HEK293 (cell line): ENCODE measurements at regions not wholly inside any gene's neighbourhood (a gene's known extent, or its start where the extent isn't known, plus 50 kb on each side); places are given as distances from the start of the nearest gene placed in this dataset.

Source experiments
- CTCF ChIA-PET: fragments of 350-600 bp; formaldehyde crosslinking; extraction: SDS; loops from one replicate; lab custom pipeline; 2021; ENCODE audit warnings: antibody characterized with exemption; lab: Yijun Ruan, JAX
- POLR2A ChIA-PET: fragments of 300-600 bp; formaldehyde crosslinking; extraction: SDS; loops from one replicate; lab custom pipeline; 2020; ENCODE audit warnings: antibody characterized with exemption, inconsistent platforms; lab: Yijun Ruan, JAX
- H3K27ac ChIP-seq: fragments of 200-500 bp; sonication (Bioruptor generic); 2 replicates; pipeline ENCODE4 v1.5.1; 2014; ENCODE audit warnings: low read depth, low read length, control low read depth, inconsistent platforms; ENCODE audit errors: extremely low read depth
- H3K36me3 ChIP-seq, 2 experiments: fragments of 200-500 bp in 1 of 2; sonication (Bioruptor generic) in 1 of 2; 1 replicate in 1 of 2; 2 replicates in 1 of 2; pipeline ENCODE4 v1.5.1; 2014 to 2017; ENCODE audit warnings: inconsistent platforms in 2 of 2, low read length in 2 of 2; ENCODE audit not compliant: control insufficient read depth in 2 of 2, insufficient read depth in 1 of 2
- H3K4me1 ChIP-seq: fragments of 200-500 bp; sonication (Bioruptor generic); 2 replicates; pipeline ENCODE4 v1.5.1; 2014; ENCODE audit warnings: mild to moderate bottlenecking, low read length, inconsistent platforms; ENCODE audit not compliant: control insufficient read depth, insufficient read depth
- H3K4me3 ChIP-seq: 2 replicates; pipeline ENCODE4 v1.5.1; 2011; ENCODE audit warnings: low read depth, mild to moderate bottlenecking, control low read depth, low read length, moderate library complexity
- H3K9me3 ChIP-seq: fragments of 200-500 bp; sonication (Bioruptor generic); 2 replicates; pipeline ENCODE4 v1.5.1; 2014; ENCODE audit warnings: low read depth, low read length, inconsistent platforms; ENCODE audit not compliant: control insufficient read depth, insufficient read depth
- ATF2 ChIP-seq: fragments of 450-650 bp; formaldehyde crosslinking; IDR thresholded peaks from 2 replicates; pipeline ENCODE4 v1.5.1; 2016; ENCODE audit warnings: missing biosample characterization, missing genetic modification characterization, low read depth
- FEZF1 ChIP-seq: fragments of 450-650 bp; formaldehyde crosslinking; IDR thresholded peaks from 2 replicates; pipeline ENCODE4 v1.5.1; 2016; ENCODE audit warnings: missing biosample characterization, missing genetic modification characterization
- GLI4 ChIP-seq: fragments of 450-650 bp; formaldehyde crosslinking; IDR thresholded peaks from 2 replicates; pipeline ENCODE4 v1.5.1; 2016; ENCODE audit warnings: missing biosample characterization, missing genetic modification characterization
- HOXA7 ChIP-seq: sonication (generic); formaldehyde crosslinking; IDR thresholded peaks from 2 replicates; pipeline ENCODE4 v1.8.1; 2022; ENCODE audit warnings: missing genetic modification reagents, borderline replicate concordance
- KLF1 ChIP-seq: fragments of 450-650 bp; formaldehyde crosslinking; IDR thresholded peaks from 2 replicates; pipeline ENCODE4 v1.5.1; 2016; ENCODE audit warnings: missing biosample characterization, missing genetic modification characterization
- PATZ1 ChIP-seq: fragments of 450-650 bp; formaldehyde crosslinking; IDR thresholded peaks from 2 replicates; pipeline ENCODE4 v1.5.1; 2016; ENCODE audit warnings: missing biosample characterization, missing genetic modification characterization
- PRDM6 ChIP-seq: fragments of 450-650 bp; formaldehyde crosslinking; IDR thresholded peaks from 2 replicates; pipeline ENCODE4 v1.5.1; 2017; ENCODE audit warnings: missing biosample characterization, missing genetic modification characterization
- SP7 ChIP-seq: fragments of 450-650 bp; formaldehyde crosslinking; IDR thresholded peaks from 2 replicates; pipeline ENCODE4 v1.5.1; 2016; ENCODE audit warnings: missing biosample characterization, missing genetic modification characterization
- TRIM28 ChIP-seq: IDR thresholded peaks from 2 replicates; pipeline ENCODE4 v1.6.1; 2011; ENCODE audit warnings: low read length, control low read depth, borderline replicate concordance
- ZNF10 ChIP-seq: fragments of 450-650 bp; formaldehyde crosslinking; IDR thresholded peaks from 2 replicates; pipeline ENCODE4 v1.5.1; 2017; ENCODE audit warnings: missing biosample characterization, missing genetic modification characterization
- ZNF175 ChIP-seq: fragments of 450-650 bp; formaldehyde crosslinking; IDR thresholded peaks from 2 replicates; pipeline ENCODE4 v1.5.1; 2016; ENCODE audit warnings: missing biosample characterization, missing genetic modification characterization
- ZNF26 ChIP-seq: fragments of 450-650 bp; formaldehyde crosslinking; IDR thresholded peaks from 2 replicates; pipeline ENCODE4 v1.5.1; 2016; ENCODE audit warnings: missing biosample characterization, missing genetic modification characterization
- ZNF394 ChIP-seq: fragments of 450-650 bp; formaldehyde crosslinking; IDR thresholded peaks from 2 replicates; pipeline ENCODE4 v1.5.1; 2016; ENCODE audit warnings: missing biosample characterization, missing genetic modification characterization, mild to moderate bottlenecking, moderate library complexity, borderline replicate concordance
- ZNF426 ChIP-seq: fragments of 450-650 bp; formaldehyde crosslinking; IDR thresholded peaks from 2 replicates; pipeline ENCODE4 v1.5.1; 2017; ENCODE audit warnings: missing biosample characterization, missing genetic modification characterization, mild to moderate bottlenecking, inconsistent platforms, moderate library complexity
- ZNF529 ChIP-seq: fragments of 450-650 bp; formaldehyde crosslinking; IDR thresholded peaks from 2 replicates; pipeline ENCODE4 v1.5.1; 2017; ENCODE audit warnings: missing genetic modification characterization, missing biosample characterization; ENCODE audit not compliant: insufficient replicate concordance
- ZNF555 ChIP-seq: fragments of 450-650 bp; formaldehyde crosslinking; conservative IDR thresholded peaks from 2 replicates; pipeline ENCODE4 v1.5.1; 2017; ENCODE audit warnings: missing biosample characterization, mild to moderate bottlenecking, missing genetic modification characterization, inconsistent platforms
- ZNF571 ChIP-seq: fragments of 450-650 bp; formaldehyde crosslinking; IDR thresholded peaks from 2 replicates; pipeline ENCODE4 v1.5.0; 2017; ENCODE audit warnings: missing biosample characterization, missing genetic modification characterization
- ZNF791 ChIP-seq: fragments of 450-650 bp; formaldehyde crosslinking; IDR thresholded peaks from 2 replicates; pipeline ENCODE4 v1.5.1; 2016; ENCODE audit warnings: missing biosample characterization, missing genetic modification characterization
- ZSCAN4 ChIP-seq: fragments of 450-650 bp; formaldehyde crosslinking; IDR thresholded peaks from 2 replicates; pipeline ENCODE4 v1.5.1; 2017; ENCODE audit warnings: missing biosample characterization, missing genetic modification characterization
- ZSCAN5A ChIP-seq: fragments of 450-650 bp; formaldehyde crosslinking; IDR thresholded peaks from 2 replicates; pipeline ENCODE4 v1.5.1; 2016; ENCODE audit warnings: missing biosample characterization, missing genetic modification characterization

GRCh38 chr15:93152951-93153350 lies 63.9 kb upstream of the RGMA start:
- no peaks in the 10 kb centered on the region for H3K36me3 ChIP-seq
- H3K4me1 ChIP-seq = no peaks in the 10 kb centered on the region
- CTCF ChIA-PET = interaction anchor here (0.6 to 1.2 kb wide), 3 partner anchors 8 to 27 kb away, joined by 3 read pairs; no protein-coding TSS in a partner anchor
- H3K4me3 ChIP-seq = no peak overlapping the region
- no peaks in the 10 kb centered on the region for H3K9me3 ChIP-seq
- no peak overlapping the region for H3K27ac ChIP-seq
- no peak for TF ChIP-seq ZNF529 (tag by site-specific recombination)
- TF ChIP-seq ZNF394 = no peak
- no peak for TF ChIP-seq ZSCAN4 (tag by site-specific recombination)
- TF ChIP-seq ZSCAN5A (tag by site-specific recombination) = no peak
- TF ChIP-seq ATF2 = no peak
- no peak for TF ChIP-seq KLF1
- TF ChIP-seq GLI4 = no peak
- TF ChIP-seq ZNF426 (tag by site-specific recombination) = no peak
- no peak for TF ChIP-seq PATZ1
- TF ChIP-seq SP7 (tag by site-specific recombination) = no peak
- TF ChIP-seq HOXA7 = no peak
- no peak for TF ChIP-seq ZNF555 (tag by site-specific recombination)
- TF ChIP-seq ZNF10 (tag by site-specific recombination) = no peak
- POLR2A ChIA-PET = no interaction called here

GRCh38 chr15:93152360-93152759 lies 63.3 kb upstream of the RGMA start:
- POLR2A ChIA-PET = no interaction called here
- TF ChIP-seq TRIM28 = no peak
- TF ChIP-seq ZNF791 (tag by site-specific recombination) = no peak
- TF ChIP-seq ZNF571 (tag by site-specific recombination) = no peak
- TF ChIP-seq PRDM6 (tag by site-specific recombination) = no peak
- no peak for TF ChIP-seq ZNF175
- no peak for TF ChIP-seq FEZF1 (tag by site-specific recombination)
- no peak for TF ChIP-seq ZNF26 (tag by site-specific recombination)
- Histone ChIP-seq H3K4me1 (no peaks in the 10 kb centered on the region), H3K27ac (no peak overlapping the region), H3K36me3 (no peaks in the 10 kb centered on the region), H3K4me3 (no peak overlapping the region), H3K9me3 (no peaks in the 10 kb centered on the region)
- CTCF ChIA-PET = interaction anchor here (0.5 to 1.2 kb wide), 5 partner anchors 8 to 968 kb away, joined by 3 to 4 read pairs (median 3); no protein-coding TSS in a partner anchor
